Middle frontal gyrus (tissue), 1 donor: ENCODE measurements at regions not wholly inside any gene's neighbourhood (a gene's known extent, or its start where the extent isn't known, plus 50 kb on each side); places are given as distances from the start of the nearest gene placed in this dataset.

Experiments
- DNase-seq: peaks from one replicate; pipeline ENCODE4 v3.0.0-alpha.2; 2015; ENCODE audit warnings: low spot score; ENCODE audit errors: extremely low spot score

DNA sequence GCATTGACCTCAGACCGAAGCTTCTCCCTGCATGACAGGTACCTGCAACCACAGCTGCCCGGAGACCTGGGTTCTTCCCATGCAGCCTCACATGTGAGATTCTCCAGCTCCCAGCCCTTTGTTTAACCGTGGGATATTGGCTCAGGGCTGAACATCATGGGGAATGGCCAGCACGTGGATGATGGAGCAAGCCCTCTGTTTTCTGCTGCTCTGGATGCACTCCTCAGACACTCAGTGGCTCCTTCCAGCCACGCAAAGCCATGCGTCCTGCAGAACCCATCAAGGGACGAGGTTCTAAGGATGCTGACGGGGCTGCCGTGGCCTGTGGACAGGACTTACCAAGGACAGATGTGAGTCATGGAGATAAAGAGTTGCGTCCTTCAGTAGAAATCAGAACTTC lies 639.1 kb downstream of the BRD1 start:
- no peak for DNase-seq

DNA sequence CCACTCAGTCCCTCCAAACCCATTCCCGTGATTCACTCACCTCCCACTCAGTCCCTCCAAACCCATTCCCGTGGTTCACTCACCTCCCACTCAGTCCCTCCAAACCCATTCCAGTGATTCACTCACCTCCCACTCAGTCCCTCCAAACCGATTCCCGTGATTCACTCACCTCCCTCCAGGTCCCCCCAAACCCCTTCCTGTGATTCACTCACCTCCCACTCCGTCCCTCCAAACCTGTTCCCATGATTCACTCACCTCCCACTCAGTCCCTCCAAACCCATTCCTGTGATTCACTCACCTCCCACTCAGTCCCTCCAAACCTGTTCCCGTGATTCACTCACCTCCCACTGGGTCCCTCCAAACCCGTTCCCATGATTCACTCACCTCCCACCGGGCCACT lies 639.6 kb downstream of the BRD1 start:
- no peak for DNase-seq

- no peak for DNase-seq
Measured at GRCh38 chr22:49186762-49187161, 640.9 kb downstream of the BRD1 start.

DNA sequence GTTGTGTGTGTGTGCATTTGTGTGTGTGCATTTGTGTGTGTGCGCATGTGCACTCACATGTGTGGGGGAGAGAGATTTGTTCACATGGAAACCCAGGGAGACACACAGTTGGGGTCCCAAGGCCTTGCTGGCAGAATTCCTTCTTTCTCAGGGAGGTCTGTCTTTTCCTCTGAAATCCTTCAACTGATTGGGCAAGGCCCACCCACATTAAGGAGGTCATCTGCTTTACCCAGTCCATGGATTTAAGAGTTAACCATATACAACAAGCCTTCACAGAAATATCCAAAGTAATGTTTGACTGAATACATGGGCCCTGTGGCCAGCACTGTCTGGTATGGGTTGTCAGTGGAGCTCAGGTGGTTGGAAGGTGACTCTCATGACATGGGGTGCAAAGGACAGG lies 641.4 kb downstream of the BRD1 start:
- no peak for DNase-seq

GRCh38 chr22:49185312-49185969 lies 642.2 kb downstream of the BRD1 start:
- no peak for DNase-seq

GRCh38 chr22:49184736-49185135 lies 642.9 kb downstream of the BRD1 start:
- no peak for DNase-seq

GRCh38 chr22:49183826-49184216 lies 643.9 kb downstream of the BRD1 start:
- no peak for DNase-seq

- no peak for DNase-seq
Measured at GRCh38 chr22:49183208-49183825, 644.4 kb downstream of the BRD1 start.

GRCh38 chr22:49182416-49182815 lies 645.3 kb downstream of the BRD1 start:
- no peak for DNase-seq

DNA sequence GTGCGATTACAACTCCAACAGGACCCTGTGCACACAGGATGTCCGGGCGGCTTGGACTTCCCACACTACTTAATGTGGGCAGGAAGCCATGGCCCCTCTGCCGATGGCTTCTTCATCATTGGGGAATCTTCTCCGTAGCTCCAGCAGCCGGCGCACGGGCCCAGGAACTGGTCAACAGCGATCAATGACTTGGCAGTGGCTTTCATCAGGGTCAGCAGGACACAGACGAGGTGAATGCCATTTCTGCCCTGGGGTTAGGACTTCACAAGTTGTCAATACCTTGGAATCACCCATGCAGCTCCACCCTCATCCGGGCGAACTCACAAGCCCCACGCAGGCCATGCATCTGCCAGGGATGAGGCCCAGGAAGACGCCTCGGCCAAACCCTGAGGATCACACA lies 645.7 kb downstream of the BRD1 start:
- no peak for DNase-seq

GRCh38 chr22:49181431-49181830 lies 646.2 kb downstream of the BRD1 start:
- no peak for DNase-seq

- DNase-seq, result no peak
Measured at GRCh38 chr22:49180683-49181024, 647.0 kb downstream of the BRD1 start.

GRCh38 chr22:49179886-49180682 lies 647.6 kb downstream of the BRD1 start:
- DNase-seq, result no peak

- no peak for DNase-seq
Measured at GRCh38 chr22:49179175-49179574, 648.5 kb downstream of the BRD1 start.

GRCh38 chr22:49178246-49179005 lies 649.2 kb downstream of the BRD1 start:
- no peak for DNase-seq

DNA sequence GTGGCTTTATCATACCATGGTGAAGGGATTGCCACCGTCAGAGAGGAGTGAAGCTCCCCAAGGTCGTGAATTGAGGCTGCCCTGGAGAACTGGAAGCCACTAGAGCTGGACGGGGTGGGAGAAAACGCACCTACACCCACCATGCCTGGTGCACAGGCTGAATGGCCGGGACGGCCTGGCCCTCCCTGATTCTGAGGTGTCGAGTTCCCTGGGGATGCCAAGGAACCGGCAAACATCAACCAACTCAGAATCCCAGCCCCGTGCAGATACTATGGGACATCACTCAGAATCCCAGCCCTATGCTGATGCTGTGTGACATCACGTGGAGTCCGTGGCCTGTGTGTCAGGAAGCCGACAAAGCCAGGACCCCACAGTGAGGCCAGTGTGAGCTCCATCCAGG lies 650.0 kb downstream of the BRD1 start:
- no peak for DNase-seq

GRCh38 chr22:49176956-49177355 lies 650.7 kb downstream of the BRD1 start:
- no peak for DNase-seq

GRCh38 chr22:49170053-49170452 lies 657.6 kb downstream of the BRD1 start:
- no peak for DNase-seq

DNA sequence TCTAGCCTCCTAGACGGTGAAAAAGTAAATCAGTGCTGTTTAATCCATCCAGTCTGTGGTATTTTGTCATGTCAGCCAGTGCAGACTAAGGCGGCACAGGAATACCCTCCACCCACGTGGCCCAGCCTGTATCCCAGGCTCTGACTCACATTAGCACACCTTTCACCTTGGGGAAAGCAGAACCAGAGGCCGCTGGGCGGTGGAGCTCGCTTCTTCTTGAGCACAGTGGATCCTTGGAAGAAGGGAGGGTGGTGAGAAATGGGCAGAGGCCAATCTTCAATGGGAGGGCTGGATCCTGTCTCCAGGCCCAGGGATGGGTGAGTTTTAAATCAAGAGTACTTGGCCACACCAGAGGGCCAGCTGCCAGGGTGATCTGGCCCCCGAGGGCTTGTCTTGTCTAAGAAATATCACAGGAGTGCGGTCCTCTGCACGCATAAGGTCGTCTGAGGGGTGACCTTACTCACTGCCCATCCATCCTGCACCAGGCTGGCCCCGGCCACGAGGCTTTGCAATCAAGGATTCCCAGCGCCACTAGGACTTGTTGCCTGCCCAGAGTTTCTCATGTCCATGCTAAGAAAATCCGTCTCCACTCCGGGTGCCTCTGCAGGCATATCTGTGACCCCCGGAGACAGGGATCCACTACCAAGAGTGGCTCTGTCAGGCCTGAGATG lies 658.5 kb downstream of the BRD1 start:
- no peak for DNase-seq

DNA sequence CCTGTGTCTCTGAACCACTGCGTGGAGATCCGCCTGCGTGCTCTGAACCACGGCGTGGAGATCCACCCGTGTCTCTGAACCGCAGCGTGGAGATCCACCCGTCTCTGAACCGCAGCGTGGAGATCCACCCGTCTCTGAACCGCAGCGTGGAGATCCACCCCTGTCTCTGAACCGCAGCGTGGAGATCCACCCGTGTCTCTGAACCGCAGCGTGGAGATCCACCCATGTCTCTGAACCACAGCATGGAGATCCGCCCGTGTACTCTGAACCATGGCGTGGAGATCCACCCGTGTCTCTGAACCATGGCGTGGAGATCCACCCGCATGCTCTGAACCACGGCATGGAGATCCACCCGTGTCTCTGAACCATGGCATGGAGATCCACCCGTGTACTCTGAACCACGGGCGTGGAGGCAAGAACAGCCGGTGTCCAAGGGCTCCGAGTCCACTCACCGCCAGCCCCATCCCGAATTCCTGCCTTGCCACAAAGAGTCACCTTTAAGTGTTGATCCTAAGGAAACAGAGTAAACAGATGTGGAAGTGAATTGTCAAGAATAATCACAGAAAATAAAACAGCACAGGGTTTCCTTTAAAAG lies 659.4 kb downstream of the BRD1 start:
- no peak for DNase-seq

DNA sequence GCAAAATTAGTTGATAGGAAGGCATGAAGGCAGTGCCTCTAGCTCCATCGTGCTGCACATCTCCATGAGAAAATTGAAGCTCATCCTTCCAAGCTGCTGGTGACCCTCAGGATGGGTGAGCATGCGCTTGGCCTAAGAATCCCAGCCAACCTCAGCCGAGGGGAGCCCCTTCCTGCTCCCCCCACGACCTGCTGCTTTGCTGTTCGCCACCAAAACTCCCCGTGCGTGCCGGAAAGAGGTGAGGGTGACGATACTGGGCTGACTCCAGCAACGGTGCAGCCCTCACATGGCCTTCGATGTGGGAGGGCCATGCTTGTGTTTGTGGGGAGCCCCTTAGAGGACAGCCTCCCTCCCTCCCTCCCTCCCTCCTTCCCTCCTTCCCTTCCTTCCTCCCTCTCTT lies 660.9 kb downstream of the BRD1 start:
- no peak for DNase-seq
